Endothelial cell of umbilical vein (primary cell): ENCODE measurements at regions not wholly inside any gene's neighbourhood (a gene's known extent, or its start where the extent isn't known, plus 50 kb on each side); places are given as distances from the start of the nearest gene placed in this dataset.

Experiments
- BruUV-seq: library from RNA; stranded (reverse); fragments of 400-500 nt; replicated peaks from 2 replicates; lab custom pipeline; 2021; lab: Mats Ljungman, UMichigan
- CTCF ChIA-PET: fragments of 300-600, 350-600 bp; sonication (Branson Sonifier 250); formaldehyde crosslinking; loops from one replicate; lab custom pipeline; 2021; ENCODE audit warnings: antibody characterized with exemption, inconsistent platforms; lab: Charles Lee
- POLR2A ChIA-PET: fragments of 300-600, 350-600 bp; sonication (Branson Sonifier 250); formaldehyde crosslinking; loops from one replicate; lab custom pipeline; 2021; ENCODE audit warnings: antibody characterized with exemption, inconsistent platforms; lab: Charles Lee
- DNase-seq: peaks from one replicate; pipeline ENCODE4 v3.0.0-alpha.2; 2011; ENCODE audit warnings: low read depth, low spot score
- FAIRE-seq: peaks from 2 replicates; lab custom pipeline; 2011; peaks lifted over from hg19 to GRCh38; lab: Jason Lieb, UNC
- H2AFZ ChIP-seq: 2 replicates; pipeline ENCODE4 v1.6.0; 2012; ENCODE audit warnings: low read depth, low read length, control low read depth, inconsistent platforms
- H3K27ac ChIP-seq: 2 replicates; pipeline ENCODE4 v1.5.1; 2011; ENCODE audit warnings: low read depth, mild to moderate bottlenecking, control low read depth, low read length, moderate library complexity; ENCODE audit not compliant: insufficient read depth
- H3K27me3 ChIP-seq, 2 experiments: 2 replicates each; pipeline versions ENCODE4 v1.6.0 to v1.6.1; 2011; ENCODE audit warnings: low read length in 2 of 2, mixed read lengths in 1 of 2; ENCODE audit not compliant: control insufficient read depth in 2 of 2, insufficient read depth in 2 of 2
- H3K36me3 ChIP-seq, 2 experiments: 2 replicates in 1 of 2; 3 replicates in 1 of 2; pipeline ENCODE4 v1.5.1; 2011; ENCODE audit warnings: low read length in 2 of 2, mild to moderate bottlenecking in 1 of 2, moderate library complexity in 1 of 2; ENCODE audit not compliant: control insufficient read depth in 2 of 2, insufficient read depth in 2 of 2; ENCODE audit errors: extremely low read depth in 1 of 2
- H3K4me1 ChIP-seq: 3 replicates; pipeline ENCODE4 v1.5.1; 2011; ENCODE audit warnings: mild to moderate bottlenecking, low read length; ENCODE audit not compliant: control insufficient read depth, insufficient read depth; ENCODE audit errors: extremely low read depth
- H3K4me2 ChIP-seq: 2 replicates; pipeline ENCODE4 v1.6.1; 2011; ENCODE audit warnings: low read length, control low read depth, mixed read lengths; ENCODE audit not compliant: insufficient read depth
- H3K4me3 ChIP-seq, 3 experiments: fragments of 200-600 bp in 1 of 3; sonication (generic), shearing (Covaris generic) in 1 of 3; replicated peaks in 1 of 3; 2 replicates each; pipeline ENCODE4 v1.5.1; 2011 to 2016; ENCODE audit warnings: control low read depth in 3 of 3, low read length in 3 of 3, mild to moderate bottlenecking in 2 of 3, inconsistent platforms in 1 of 3, low read depth in 1 of 3, moderate library complexity in 1 of 3; ENCODE audit not compliant: insufficient read depth in 1 of 3
- H3K79me2 ChIP-seq: 2 replicates; pipeline ENCODE4 v1.6.0; 2012; ENCODE audit warnings: low read length, inconsistent platforms; ENCODE audit not compliant: control insufficient read depth, insufficient read depth
- H3K9ac ChIP-seq: replicated peaks from 2 replicates; pipeline ENCODE3; 2011; ENCODE audit warnings: low read length, control low read depth; ENCODE audit not compliant: insufficient read depth; ENCODE audit errors: extremely low read depth
- H3K9me1 ChIP-seq: replicated peaks from 3 replicates; pipeline ENCODE4 v1.6.0; 2011; ENCODE audit warnings: mild to moderate bottlenecking, low read length; ENCODE audit not compliant: control insufficient read depth, insufficient read depth; ENCODE audit errors: extremely low read depth
- H3K9me3 ChIP-seq: replicated peaks from 2 replicates; pipeline ENCODE4 v1.5.1; 2012; ENCODE audit warnings: low read length, inconsistent platforms; ENCODE audit not compliant: control insufficient read depth, insufficient read depth
- H4K20me1 ChIP-seq: replicated peaks from 2 replicates; pipeline ENCODE3; 2011; ENCODE audit warnings: mild to moderate bottlenecking, low read length; ENCODE audit not compliant: control insufficient read depth, insufficient read depth; ENCODE audit errors: extremely low read depth
- EZH2 ChIP-seq: IDR thresholded peaks from 2 replicates; pipeline ENCODE4 v1.6.1; 2012; ENCODE audit warnings: borderline replicate concordance, low read depth, mild to moderate bottlenecking, moderate library complexity, low read length, inconsistent platforms; ENCODE audit not compliant: severe bottlenecking
- FOS ChIP-seq: IDR thresholded peaks from 2 replicates; pipeline ENCODE4 v1.6.1; 2011; ENCODE audit warnings: mild to moderate bottlenecking, low read length, moderate library complexity, borderline replicate concordance; ENCODE audit not compliant: insufficient read depth
- GATA2 ChIP-seq: IDR thresholded peaks from 2 replicates; pipeline ENCODE4 v1.7.0; 2011; ENCODE audit warnings: low read depth, mild to moderate bottlenecking, moderate library complexity, mixed read lengths, low read length; ENCODE audit not compliant: insufficient read length, insufficient read depth
- JUN ChIP-seq: IDR thresholded peaks from 2 replicates; pipeline ENCODE4 v1.6.1; 2011; ENCODE audit warnings: borderline replicate concordance, low read depth; ENCODE audit not compliant: insufficient read length, insufficient read depth
- MAX ChIP-seq: IDR thresholded peaks from 2 replicates; pipeline ENCODE4 v1.6.1; 2011; ENCODE audit not compliant: insufficient read depth, insufficient read length
- MYC ChIP-seq: IDR thresholded peaks from one replicate; pipeline ENCODE4 v1.6.1; 2011; ENCODE audit warnings: mild to moderate bottlenecking, low read depth, low read length
- POLR2A ChIP-seq: IDR thresholded peaks from 2 replicates; pipeline ENCODE4 v1.6.1; 2012; ENCODE audit warnings: low read depth, mild to moderate bottlenecking, control low read depth, low read length
- POLR2AphosphoS5 ChIP-seq: IDR thresholded peaks from 2 replicates; pipeline ENCODE4 v1.6.1; 2012; ENCODE audit warnings: low read depth, mild to moderate bottlenecking, control low read depth, low read length, moderate library complexity; ENCODE audit not compliant: insufficient read depth
- dilution Hi-C: fragments of 300-500 bp; cut with MboI; formaldehyde crosslinking; loops from one replicate; pipeline ENCODE4 v1.15.0; 2019; ENCODE audit warnings: low sequenced_read_pairs; ENCODE audit not compliant: extremely low pct_ligation_motif_present
- intact Hi-C: fragments of 100-400 bp; cut with micrococcal nuclease; formaldehyde crosslinking; loops from one replicate; pipeline ENCODE4 v1.10.0; 2022
- TF ChIP-seq, protein P1 (sequence below), 2 donors: IDR thresholded peaks; 1 replicate in 1 of 2; 2 replicates in 1 of 2; pipeline ENCODE4 v1.5.1; 2011; ENCODE audit warnings: low read length in 2 of 2, mild to moderate bottlenecking in 2 of 2, moderate library complexity in 2 of 2, control low read depth in 1 of 2, inconsistent platforms in 1 of 2, low read depth in 1 of 2; ENCODE audit not compliant: insufficient read depth in 1 of 2; ENCODE audit errors: extremely low read depth in 1 of 2

GRCh38 chr2:215728504-215729065, 284.8 kb downstream of the MREG start:
- ChIA-PET POLR2A (no interaction called here), CTCF (interaction anchor here (1.8 to 2.2 kb wide), 2 partner anchors 66 to 100 kb away, joined by 5 to 7 read pairs; no protein-coding TSS in a partner anchor)
- H3K27me3 ChIP-seq = no peaks in the 10 kb centered on the region
- H3K9ac ChIP-seq = no peak overlapping the region
- H3K4me2 ChIP-seq = no peak overlapping the region
- no peak overlapping the region for H2AFZ ChIP-seq
- H3K9me1 ChIP-seq = no peaks in the 10 kb centered on the region
- no peaks in the 10 kb centered on the region for H3K9me3 ChIP-seq
- no peaks in the 10 kb centered on the region for H4K20me1 ChIP-seq
- FAIRE-seq (peak; percentile 76), DNase-seq (peak; percentile 61)
- no TSS peak for BruUV-seq
- dilution Hi-C loops = no loop called here
- intact Hi-C loops = loop anchor here (1.0 kb wide), 1 partner anchor 17 kb away; no protein-coding TSS in a partner anchor
- no peaks in the 10 kb centered on the region for H3K36me3 ChIP-seq
- peak overlapping the region; percentile 26 for H3K27ac ChIP-seq
- no peaks in the 10 kb centered on the region for H3K79me2 ChIP-seq
- H3K4me3 ChIP-seq = no peak overlapping the region
- TF ChIP-seq FOS (peak; percentile 75), EZH2 (no peak), POLR2A (no peak), GATA2 (peak; percentile 93), MYC (no peak), JUN (no peak), POLR2AphosphoS5 (peak; percentile 70), MAX (no peak)
- TF ChIP-seq, protein P1, sequence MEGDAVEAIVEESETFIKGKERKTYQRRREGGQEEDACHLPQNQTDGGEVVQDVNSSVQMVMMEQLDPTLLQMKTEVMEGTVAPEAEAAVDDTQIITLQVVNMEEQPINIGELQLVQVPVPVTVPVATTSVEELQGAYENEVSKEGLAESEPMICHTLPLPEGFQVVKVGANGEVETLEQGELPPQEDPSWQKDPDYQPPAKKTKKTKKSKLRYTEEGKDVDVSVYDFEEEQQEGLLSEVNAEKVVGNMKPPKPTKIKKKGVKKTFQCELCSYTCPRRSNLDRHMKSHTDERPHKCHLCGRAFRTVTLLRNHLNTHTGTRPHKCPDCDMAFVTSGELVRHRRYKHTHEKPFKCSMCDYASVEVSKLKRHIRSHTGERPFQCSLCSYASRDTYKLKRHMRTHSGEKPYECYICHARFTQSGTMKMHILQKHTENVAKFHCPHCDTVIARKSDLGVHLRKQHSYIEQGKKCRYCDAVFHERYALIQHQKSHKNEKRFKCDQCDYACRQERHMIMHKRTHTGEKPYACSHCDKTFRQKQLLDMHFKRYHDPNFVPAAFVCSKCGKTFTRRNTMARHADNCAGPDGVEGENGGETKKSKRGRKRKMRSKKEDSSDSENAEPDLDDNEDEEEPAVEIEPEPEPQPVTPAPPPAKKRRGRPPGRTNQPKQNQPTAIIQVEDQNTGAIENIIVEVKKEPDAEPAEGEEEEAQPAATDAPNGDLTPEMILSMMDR (IDR thresholded peaks at IDR 0.05; ENCODE audit: extremely low read depth in 1 of 2, insufficient read depth in 1 of 2, low read depth in 1 of 2, low read length in 2 of 2) = no peak
- H3K4me1 ChIP-seq = peaks cover 21% of the 10 kb centered on the region
